ENCODE measurements at regions not wholly inside any gene's neighbourhood (a gene's known extent, or its start where the extent isn't known, plus 50 kb on each side); places are given as distances from the start of the nearest gene placed in this dataset.

DNA sequence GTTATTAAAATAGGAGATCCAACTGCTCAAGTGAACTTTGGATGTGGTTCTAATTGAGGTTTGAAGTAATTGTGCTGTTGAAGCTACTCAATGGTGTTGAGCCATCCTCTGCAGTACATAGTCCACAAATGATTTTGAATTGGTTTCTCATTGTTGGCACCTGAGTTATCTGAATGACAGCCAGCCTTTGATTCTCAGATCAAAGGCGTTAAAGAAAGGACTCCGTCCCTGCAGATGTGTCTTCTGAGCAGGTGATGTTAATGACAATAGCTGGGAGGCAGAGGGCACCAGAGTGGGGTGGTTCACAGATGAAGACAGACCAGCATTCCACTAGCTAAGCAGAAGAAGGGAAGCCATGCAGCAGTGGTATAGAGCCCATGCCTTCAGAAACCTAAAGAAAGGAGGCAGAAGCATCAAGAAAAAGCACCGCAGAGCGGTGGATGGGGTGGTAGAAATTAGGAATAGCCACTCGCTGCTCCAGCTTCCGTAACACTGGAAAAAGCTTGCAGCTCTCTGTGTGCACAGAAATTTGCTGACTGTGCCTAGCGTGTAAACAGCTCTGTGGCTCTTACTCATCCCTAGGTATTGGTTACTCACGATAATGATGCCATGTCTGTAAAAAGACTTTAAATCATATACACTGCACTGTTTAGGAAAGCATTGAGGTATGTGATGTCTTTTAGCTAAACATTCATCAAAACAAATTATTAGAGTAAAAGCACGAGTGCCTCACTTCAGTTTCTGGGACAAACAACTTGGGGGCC is 79.2 kb upstream of the CLCN4 start (continued):
- TF ChIP-seq DNMT1 (CRISPR knock-in tag; IDR thresholded peaks at IDR 0.05) (no peak), ERF (CRISPR knock-in tag; IDR thresholded peaks at IDR 0.05) (no peak), HNF4G (IDR thresholded peaks at IDR 0.05; ENCODE audit: borderline replicate concordance, low read depth, low read length) (peak; percentile 57; the same call in 1 of the 2 replicates), HNF4G (CRISPR knock-in tag; IDR thresholded peaks at IDR 0.05; ENCODE audit: borderline replicate concordance, low read depth) (no peak), ZSCAN9 (CRISPR knock-in tag; IDR thresholded peaks at IDR 0.05; ENCODE audit: borderline replicate concordance) (no peak), CBX2 (IDR thresholded peaks at IDR 0.05; ENCODE audit: low read depth, low read length) (no peak), CBX2 (CRISPR knock-in tag; IDR thresholded peaks at IDR 0.05; ENCODE audit: low read depth) (no peak), ZNF713 (CRISPR knock-in tag; IDR thresholded peaks at IDR 0.05) (no peak), CREM (IDR thresholded peaks at IDR 0.05) (no peak), CREM (CRISPR knock-in tag; IDR thresholded peaks at IDR 0.05) (no peak), SIX4 (CRISPR knock-in tag; IDR thresholded peaks at IDR 0.05) (no peak), KLF9 (CRISPR knock-in tag; IDR thresholded peaks at IDR 0.05; ENCODE audit: low read depth) (no peak), ZBTB3 (CRISPR knock-in tag; IDR thresholded peaks at IDR 0.05; ENCODE audit: borderline replicate concordance, low read depth) (no peak), HES4 (CRISPR knock-in tag; IDR thresholded peaks at IDR 0.05; ENCODE audit: borderline replicate concordance) (no peak), MYNN (CRISPR knock-in tag; IDR thresholded peaks at IDR 0.05; ENCODE audit: low read depth) (no peak), BRCA1 (CRISPR knock-in tag; IDR thresholded peaks at IDR 0.05) (no peak), ZNF547 (CRISPR knock-in tag; IDR thresholded peaks at IDR 0.05) (no peak), FOXO1 (CRISPR knock-in tag; IDR thresholded peaks at IDR 0.05) (no peak)
- TF ChIP-seq, protein P1, sequence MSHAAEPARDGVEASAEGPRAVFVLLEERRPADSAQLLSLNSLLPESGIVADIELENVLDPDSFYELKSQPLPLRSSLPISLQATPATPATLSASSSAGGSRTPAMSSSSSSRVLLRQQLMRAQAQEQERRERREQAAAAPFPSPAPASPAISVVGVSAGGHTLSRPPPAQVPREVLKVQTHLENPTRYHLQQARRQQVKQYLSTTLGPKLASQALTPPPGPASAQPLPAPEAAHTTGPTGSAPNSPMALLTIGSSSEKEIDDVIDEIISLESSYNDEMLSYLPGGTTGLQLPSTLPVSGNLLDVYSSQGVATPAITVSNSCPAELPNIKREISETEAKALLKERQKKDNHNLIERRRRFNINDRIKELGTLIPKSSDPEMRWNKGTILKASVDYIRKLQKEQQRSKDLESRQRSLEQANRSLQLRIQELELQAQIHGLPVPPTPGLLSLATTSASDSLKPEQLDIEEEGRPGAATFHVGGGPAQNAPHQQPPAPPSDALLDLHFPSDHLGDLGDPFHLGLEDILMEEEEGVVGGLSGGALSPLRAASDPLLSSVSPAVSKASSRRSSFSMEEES (CRISPR knock-in tag; IDR thresholded peaks at IDR 0.05): no peak
- TF ChIP-seq, protein P2, sequence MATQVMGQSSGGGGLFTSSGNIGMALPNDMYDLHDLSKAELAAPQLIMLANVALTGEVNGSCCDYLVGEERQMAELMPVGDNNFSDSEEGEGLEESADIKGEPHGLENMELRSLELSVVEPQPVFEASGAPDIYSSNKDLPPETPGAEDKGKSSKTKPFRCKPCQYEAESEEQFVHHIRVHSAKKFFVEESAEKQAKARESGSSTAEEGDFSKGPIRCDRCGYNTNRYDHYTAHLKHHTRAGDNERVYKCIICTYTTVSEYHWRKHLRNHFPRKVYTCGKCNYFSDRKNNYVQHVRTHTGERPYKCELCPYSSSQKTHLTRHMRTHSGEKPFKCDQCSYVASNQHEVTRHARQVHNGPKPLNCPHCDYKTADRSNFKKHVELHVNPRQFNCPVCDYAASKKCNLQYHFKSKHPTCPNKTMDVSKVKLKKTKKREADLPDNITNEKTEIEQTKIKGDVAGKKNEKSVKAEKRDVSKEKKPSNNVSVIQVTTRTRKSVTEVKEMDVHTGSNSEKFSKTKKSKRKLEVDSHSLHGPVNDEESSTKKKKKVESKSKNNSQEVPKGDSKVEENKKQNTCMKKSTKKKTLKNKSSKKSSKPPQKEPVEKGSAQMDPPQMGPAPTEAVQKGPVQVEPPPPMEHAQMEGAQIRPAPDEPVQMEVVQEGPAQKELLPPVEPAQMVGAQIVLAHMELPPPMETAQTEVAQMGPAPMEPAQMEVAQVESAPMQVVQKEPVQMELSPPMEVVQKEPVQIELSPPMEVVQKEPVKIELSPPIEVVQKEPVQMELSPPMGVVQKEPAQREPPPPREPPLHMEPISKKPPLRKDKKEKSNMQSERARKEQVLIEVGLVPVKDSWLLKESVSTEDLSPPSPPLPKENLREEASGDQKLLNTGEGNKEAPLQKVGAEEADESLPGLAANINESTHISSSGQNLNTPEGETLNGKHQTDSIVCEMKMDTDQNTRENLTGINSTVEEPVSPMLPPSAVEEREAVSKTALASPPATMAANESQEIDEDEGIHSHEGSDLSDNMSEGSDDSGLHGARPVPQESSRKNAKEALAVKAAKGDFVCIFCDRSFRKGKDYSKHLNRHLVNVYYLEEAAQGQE (IDR thresholded peaks at IDR 0.05; ENCODE audit: borderline replicate concordance in 1 of 2, low read depth in 1 of 2, low read length in 2 of 2): no peak
- TF ChIP-seq, protein P3, sequence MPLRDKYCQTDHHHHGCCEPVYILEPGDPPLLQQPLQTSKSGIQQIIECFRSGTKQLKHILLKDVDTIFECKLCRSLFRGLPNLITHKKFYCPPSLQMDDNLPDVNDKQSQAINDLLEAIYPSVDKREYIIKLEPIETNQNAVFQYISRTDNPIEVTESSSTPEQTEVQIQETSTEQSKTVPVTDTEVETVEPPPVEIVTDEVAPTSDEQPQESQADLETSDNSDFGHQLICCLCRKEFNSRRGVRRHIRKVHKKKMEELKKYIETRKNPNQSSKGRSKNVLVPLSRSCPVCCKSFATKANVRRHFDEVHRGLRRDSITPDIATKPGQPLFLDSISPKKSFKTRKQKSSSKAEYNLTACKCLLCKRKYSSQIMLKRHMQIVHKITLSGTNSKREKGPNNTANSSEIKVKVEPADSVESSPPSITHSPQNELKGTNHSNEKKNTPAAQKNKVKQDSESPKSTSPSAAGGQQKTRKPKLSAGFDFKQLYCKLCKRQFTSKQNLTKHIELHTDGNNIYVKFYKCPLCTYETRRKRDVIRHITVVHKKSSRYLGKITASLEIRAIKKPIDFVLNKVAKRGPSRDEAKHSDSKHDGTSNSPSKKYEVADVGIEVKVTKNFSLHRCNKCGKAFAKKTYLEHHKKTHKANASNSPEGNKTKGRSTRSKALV (CRISPR knock-in tag; IDR thresholded peaks at IDR 0.05): no peak
- TF ChIP-seq, protein P4, sequence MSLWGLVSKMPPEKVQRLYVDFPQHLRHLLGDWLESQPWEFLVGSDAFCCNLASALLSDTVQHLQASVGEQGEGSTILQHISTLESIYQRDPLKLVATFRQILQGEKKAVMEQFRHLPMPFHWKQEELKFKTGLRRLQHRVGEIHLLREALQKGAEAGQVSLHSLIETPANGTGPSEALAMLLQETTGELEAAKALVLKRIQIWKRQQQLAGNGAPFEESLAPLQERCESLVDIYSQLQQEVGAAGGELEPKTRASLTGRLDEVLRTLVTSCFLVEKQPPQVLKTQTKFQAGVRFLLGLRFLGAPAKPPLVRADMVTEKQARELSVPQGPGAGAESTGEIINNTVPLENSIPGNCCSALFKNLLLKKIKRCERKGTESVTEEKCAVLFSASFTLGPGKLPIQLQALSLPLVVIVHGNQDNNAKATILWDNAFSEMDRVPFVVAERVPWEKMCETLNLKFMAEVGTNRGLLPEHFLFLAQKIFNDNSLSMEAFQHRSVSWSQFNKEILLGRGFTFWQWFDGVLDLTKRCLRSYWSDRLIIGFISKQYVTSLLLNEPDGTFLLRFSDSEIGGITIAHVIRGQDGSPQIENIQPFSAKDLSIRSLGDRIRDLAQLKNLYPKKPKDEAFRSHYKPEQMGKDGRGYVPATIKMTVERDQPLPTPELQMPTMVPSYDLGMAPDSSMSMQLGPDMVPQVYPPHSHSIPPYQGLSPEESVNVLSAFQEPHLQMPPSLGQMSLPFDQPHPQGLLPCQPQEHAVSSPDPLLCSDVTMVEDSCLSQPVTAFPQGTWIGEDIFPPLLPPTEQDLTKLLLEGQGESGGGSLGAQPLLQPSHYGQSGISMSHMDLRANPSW (CRISPR knock-in tag; IDR thresholded peaks at IDR 0.05; ENCODE audit: borderline replicate concordance): no peak
